Fibroblast of the aortic adventitia (primary cell): ENCODE measurements at regions not wholly inside any gene's neighbourhood (a gene's known extent, or its start where the extent isn't known, plus 50 kb on each side); places are given as distances from the start of the nearest gene placed in this dataset.

Experiments
- DNase-seq: peaks from one replicate; pipeline ENCODE4 v3.0.0-alpha.2; 2010; ENCODE audit warnings: low read depth
- H3K4me3 ChIP-seq: 2 replicates; pipeline ENCODE4 v1.5.1; 2011; ENCODE audit warnings: low read depth, mild to moderate bottlenecking, control low read depth, low read length, moderate library complexity
- TF ChIP-seq, protein P1 (sequence below): IDR thresholded peaks from 2 replicates; pipeline ENCODE4 v1.5.1; 2011; ENCODE audit warnings: mild to moderate bottlenecking, low read length, control low read depth, inconsistent platforms; ENCODE audit not compliant: insufficient read depth

DNA sequence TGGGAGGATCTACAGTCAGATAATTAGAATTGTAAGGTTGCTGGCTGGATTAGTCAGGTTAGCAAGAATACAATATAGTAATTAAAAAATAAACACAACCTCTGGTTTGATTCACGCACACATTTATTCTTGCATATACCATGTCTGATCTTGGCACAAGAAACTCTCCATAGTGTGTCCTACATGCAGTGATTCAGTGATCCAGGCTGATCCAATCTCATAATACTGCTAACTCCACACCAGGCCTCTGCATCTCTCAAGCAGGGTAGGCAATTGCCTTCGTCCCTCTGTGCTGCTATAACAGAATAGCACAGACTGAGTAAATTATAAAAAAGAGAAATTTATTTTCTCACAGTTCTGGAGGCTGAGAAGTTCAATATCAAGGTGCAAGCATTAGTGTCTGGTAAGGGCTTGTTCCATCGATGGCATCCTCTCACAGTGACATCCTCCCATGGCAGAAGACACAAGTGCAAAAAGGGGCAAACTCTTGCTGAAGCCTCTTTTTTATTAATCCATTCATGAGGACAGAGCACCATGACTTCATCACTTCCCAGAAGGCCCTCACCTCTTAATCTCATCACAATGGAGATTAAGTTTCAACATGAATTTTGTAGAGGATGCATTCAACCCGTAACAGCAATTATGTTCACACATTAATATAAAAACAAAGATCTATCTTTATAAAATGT is 741.0 kb upstream of the NCAM2 start:
- DNase-seq = no peak
- TF ChIP-seq, protein P1, sequence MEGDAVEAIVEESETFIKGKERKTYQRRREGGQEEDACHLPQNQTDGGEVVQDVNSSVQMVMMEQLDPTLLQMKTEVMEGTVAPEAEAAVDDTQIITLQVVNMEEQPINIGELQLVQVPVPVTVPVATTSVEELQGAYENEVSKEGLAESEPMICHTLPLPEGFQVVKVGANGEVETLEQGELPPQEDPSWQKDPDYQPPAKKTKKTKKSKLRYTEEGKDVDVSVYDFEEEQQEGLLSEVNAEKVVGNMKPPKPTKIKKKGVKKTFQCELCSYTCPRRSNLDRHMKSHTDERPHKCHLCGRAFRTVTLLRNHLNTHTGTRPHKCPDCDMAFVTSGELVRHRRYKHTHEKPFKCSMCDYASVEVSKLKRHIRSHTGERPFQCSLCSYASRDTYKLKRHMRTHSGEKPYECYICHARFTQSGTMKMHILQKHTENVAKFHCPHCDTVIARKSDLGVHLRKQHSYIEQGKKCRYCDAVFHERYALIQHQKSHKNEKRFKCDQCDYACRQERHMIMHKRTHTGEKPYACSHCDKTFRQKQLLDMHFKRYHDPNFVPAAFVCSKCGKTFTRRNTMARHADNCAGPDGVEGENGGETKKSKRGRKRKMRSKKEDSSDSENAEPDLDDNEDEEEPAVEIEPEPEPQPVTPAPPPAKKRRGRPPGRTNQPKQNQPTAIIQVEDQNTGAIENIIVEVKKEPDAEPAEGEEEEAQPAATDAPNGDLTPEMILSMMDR = no peak
- no peak overlapping the region for H3K4me3 ChIP-seq

DNA sequence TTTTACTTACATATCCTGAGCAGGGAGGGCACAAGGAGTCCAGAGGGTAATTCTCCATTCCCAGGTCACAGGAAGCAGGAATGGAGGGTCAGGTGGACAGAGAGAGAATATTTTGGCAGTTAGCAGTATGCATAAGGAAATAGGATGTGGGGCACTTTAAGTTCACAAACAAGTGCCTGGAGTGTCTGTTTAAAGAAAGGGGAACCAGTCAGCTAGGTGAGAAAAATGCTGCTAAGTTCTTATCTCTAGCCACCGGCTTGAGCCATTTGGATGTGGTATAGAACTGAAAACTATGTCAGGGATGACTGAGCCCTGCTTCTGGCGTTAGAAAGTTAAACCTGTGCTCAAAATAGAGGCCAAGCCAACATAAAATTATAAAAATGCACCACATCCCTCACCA is 739.7 kb upstream of the NCAM2 start:
- H3K4me3 ChIP-seq = no peak overlapping the region
- no peak for DNase-seq
- TF ChIP-seq, protein P1 = no peak

DNA sequence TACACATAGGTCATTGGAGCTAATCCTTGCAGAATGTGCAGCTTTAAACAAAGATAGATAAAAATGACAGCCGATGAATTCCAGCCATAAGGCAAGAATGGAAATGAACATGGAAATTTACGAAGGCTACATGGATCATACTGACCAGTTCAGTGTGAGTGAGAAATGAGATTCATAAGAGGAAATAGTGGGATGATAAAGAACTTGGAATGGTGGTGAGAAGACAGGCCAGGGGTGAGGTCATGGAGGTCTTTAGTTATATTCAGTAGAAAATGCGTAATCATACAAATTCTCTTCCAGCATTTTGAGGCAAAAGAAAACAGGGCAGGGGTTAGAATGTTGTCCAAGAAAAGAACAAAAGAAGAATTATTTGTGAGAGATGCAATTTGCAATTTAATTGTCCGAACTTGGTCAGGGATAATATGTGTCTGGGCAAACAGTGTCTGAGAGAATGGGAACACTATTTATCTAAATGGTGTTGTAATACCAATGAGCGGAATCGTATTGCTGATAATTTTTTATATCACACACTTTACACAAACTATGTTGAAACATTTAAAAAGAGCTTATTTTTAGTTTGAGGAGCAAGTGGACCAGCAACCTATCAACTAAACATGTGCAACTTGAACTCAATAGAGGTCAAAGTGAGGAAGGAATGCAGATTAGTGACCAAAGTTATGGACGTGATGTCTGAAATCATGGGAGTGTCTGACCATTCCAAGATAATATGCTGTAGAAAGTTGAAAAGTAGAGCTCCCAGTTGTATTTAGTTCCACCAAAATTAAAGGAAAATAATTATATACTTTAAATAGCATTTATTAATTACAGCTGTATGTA is 739.0 kb upstream of the NCAM2 start:
- TF ChIP-seq, protein P1 = no peak
- no peak overlapping the region for H3K4me3 ChIP-seq
- DNase-seq = no peak

DNA sequence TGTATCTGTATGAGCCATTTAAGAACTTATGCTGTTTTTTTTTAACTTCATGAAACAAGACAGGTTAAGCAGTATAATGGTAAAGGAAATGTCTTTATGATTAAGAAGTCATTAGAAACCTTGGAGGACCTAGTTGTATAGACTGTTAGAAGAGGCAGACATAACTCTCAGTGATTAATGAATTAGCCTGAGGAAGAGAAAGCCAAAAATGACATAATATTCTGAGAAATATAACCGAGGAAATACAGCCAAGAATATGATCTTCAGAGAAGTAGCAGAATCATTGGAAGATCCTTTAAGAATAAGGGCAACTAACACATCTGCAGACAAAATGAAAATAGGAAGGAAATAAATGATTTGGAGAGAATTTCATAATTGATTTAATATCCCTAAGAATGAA is 738.1 kb upstream of the NCAM2 start:
- no peak for DNase-seq
- TF ChIP-seq, protein P1 = no peak
- no peak overlapping the region for H3K4me3 ChIP-seq

DNA sequence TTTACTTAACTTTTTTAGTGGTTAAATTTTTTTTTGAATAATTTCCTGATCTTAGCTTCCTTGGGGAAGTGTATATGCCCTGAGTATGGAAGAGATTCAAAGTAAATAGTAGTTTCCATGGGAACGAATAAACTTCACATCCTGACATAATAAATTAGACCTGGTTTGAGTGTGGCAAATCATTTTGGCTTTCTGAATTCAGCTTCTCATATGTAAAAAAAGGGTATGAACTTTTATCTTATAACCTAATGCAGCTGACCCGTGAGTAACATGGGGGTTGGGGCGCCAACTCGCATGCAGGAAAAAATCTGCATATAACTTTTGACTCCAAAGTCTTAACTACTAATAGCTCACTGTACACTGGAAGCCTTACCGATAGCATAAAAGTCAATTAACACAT is 736.8 kb upstream of the NCAM2 start:
- TF ChIP-seq, protein P1 = no peak
- no peak overlapping the region for H3K4me3 ChIP-seq
- DNase-seq = no peak

DNA sequence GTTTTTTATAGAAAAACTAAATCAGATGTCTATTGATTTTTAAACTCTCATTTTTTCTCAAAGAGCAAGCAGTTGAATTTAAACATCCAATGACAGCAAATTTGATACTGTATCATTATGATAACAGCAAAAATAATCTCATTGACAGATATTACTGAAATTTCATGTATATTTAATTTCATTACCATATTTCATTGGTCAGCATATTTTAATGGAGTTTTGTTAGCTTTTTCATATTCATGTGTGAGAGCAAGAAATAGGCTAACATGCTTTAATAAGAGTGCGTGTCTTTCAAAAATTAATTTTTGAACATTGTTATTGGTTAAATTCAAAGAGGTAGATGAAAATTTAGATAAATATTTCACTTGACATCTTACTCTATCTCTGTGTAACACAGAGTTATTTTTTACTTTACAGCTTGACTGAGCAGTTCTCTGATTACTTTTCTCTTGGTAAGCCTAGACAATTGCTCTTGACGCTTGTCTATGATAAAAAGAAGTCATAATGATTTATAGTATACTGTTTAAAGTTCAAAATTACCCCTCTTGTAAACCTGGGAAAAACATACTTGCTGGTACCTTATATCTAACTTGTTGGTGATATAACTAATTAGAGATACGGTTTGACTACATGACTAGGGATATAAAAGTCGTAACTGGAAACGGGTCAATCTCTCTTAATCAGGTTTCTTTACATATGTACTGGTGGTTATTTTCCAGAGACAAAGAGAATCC is 732.3 kb upstream of the NCAM2 start:
- no peak for DNase-seq
- TF ChIP-seq, protein P1 = no peak
- no peak overlapping the region for H3K4me3 ChIP-seq
